Prostate gland (tissue), 2 donors: ENCODE measurements at regions not wholly inside any gene's neighbourhood (a gene's known extent, or its start where the extent isn't known, plus 50 kb on each side); places are given as distances from the start of the nearest gene placed in this dataset.

Experiments
- POLR2A ChIP-seq: fragments of 450-650 bp; IDR thresholded peaks from one replicate; pipeline ENCODE4 v1.6.1; 2016; ENCODE audit warnings: antibody characterized with exemption, mild to moderate bottlenecking
- POLR2AphosphoS5 ChIP-seq: sonication (generic); formaldehyde crosslinking; IDR thresholded peaks from one replicate; pipeline ENCODE4 v1.6.1; 2017; ENCODE audit warnings: antibody characterized with exemption
- TF ChIP-seq, protein P1 (sequence below), 4 experiments: fragments of 200-600 bp in 2 of 4; fragments of 450-650 bp in 2 of 4; sonication (generic) in 2 of 4; IDR thresholded peaks; 1 replicate in 3 of 4; 2 replicates in 1 of 4; pipeline ENCODE4 v1.5.1; 2016 to 2019; ENCODE audit warnings: antibody characterized with exemption in 4 of 4, mild to moderate bottlenecking in 2 of 4, moderate library complexity in 2 of 4

DNA sequence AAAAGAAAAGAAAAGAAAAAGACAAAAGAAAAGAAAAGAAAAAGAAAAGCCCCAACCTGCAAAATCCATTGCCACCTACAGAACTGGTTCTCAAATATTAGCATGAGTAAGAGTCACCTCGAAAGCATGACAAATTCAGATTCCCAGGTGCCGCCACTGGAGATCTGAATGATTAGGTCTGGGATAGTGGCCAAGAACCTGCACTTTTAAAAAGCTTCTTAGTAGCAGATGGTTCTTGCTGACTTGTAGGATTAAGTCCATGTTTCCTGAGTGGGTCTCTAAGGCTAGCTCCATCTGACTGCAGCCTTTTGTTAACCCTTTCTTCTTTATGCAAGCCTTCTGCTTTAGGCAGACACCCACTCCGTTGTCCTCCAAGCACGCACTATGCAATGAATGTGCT, 178.5 kb upstream of the CDH18 start:
- TF ChIP-seq, protein P1, sequence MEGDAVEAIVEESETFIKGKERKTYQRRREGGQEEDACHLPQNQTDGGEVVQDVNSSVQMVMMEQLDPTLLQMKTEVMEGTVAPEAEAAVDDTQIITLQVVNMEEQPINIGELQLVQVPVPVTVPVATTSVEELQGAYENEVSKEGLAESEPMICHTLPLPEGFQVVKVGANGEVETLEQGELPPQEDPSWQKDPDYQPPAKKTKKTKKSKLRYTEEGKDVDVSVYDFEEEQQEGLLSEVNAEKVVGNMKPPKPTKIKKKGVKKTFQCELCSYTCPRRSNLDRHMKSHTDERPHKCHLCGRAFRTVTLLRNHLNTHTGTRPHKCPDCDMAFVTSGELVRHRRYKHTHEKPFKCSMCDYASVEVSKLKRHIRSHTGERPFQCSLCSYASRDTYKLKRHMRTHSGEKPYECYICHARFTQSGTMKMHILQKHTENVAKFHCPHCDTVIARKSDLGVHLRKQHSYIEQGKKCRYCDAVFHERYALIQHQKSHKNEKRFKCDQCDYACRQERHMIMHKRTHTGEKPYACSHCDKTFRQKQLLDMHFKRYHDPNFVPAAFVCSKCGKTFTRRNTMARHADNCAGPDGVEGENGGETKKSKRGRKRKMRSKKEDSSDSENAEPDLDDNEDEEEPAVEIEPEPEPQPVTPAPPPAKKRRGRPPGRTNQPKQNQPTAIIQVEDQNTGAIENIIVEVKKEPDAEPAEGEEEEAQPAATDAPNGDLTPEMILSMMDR (IDR thresholded peaks at IDR 0.05): no peak
- TF ChIP-seq POLR2A (no peak), POLR2AphosphoS5 (no peak)
